Activated CD4-positive, alpha-beta T cell treated with anti-CD3 and anti-CD28 coated beads, Interleukin-10, Interleukin-2, amounts not matched to agents 100 ng/mL and 50 ng/mL, durations not matched to agents 16 hours and 8 hours (primary cell): ENCODE measurements at regions not wholly inside any gene's neighbourhood (a gene's known extent, or its start where the extent isn't known, plus 50 kb on each side); places are given as distances from the start of the nearest gene placed in this dataset.
"Not testable (repeated sequence)": the region's sequence is repeated elsewhere in the genome, so short reads cannot be mapped to it uniquely, and the experiment has no call there.

Source experiments
- DNase-seq: peaks from one replicate; pipeline ENCODE4 v3.0.0-alpha.2; 2020

- DNase-seq = no peak
These were observed 462.1 kb upstream of the CDIN1 start for GRCh38 chr15:36117296-36117787.

GRCh38 chr15:36126194-36126593, 453.2 kb upstream of the CDIN1 start:
- no peak for DNase-seq

- no peak for DNase-seq
These were observed 448.6 kb upstream of the CDIN1 start for GRCh38 chr15:36130641-36131310.

GRCh38 chr15:36133742-36134141, 445.7 kb upstream of the CDIN1 start:
- no peak for DNase-seq

GRCh38 chr15:36136049-36136448, 443.4 kb upstream of the CDIN1 start:
- no peak for DNase-seq

GRCh38 chr15:36152936-36153335, 426.5 kb upstream of the CDIN1 start:
- no peak for DNase-seq

- DNase-seq = no peak
These were observed 422.5 kb upstream of the CDIN1 start for GRCh38 chr15:36156879-36157427.

- DNase-seq = no peak
These were observed 419.1 kb upstream of the CDIN1 start for GRCh38 chr15:36160351-36160750.

GRCh38 chr15:36161108-36161507, 418.3 kb upstream of the CDIN1 start:
- DNase-seq = no peak

- no peak for DNase-seq
These were observed 417.6 kb upstream of the CDIN1 start for GRCh38 chr15:36161771-36162212.

- DNase-seq = not testable (repeated sequence)
These were observed 415.4 kb upstream of the CDIN1 start for GRCh38 chr15:36163983-36164382.

GRCh38 chr15:36172955-36173354, 406.5 kb upstream of the CDIN1 start:
- DNase-seq = no peak

- DNase-seq = no peak
These were observed 404.2 kb upstream of the CDIN1 start for GRCh38 chr15:36175186-36175740.

- no peak for DNase-seq
These were observed 403.6 kb upstream of the CDIN1 start for GRCh38 chr15:36175741-36176291.

GRCh38 chr15:36177590-36178302, 401.7 kb upstream of the CDIN1 start:
- no peak for DNase-seq

GRCh38 chr15:36178303-36178633, 401.2 kb upstream of the CDIN1 start:
- no peak for DNase-seq

GRCh38 chr15:36183201-36183600, 396.2 kb upstream of the CDIN1 start:
- no peak for DNase-seq

GRCh38 chr15:36185438-36185837, 394.0 kb upstream of the CDIN1 start:
- no peak for DNase-seq

GRCh38 chr15:36185845-36186244, 393.6 kb upstream of the CDIN1 start:
- no peak for DNase-seq

GRCh38 chr15:36186376-36186775, 393.1 kb upstream of the CDIN1 start:
- DNase-seq = no peak

GRCh38 chr15:36191459-36191858, 388.0 kb upstream of the CDIN1 start:
- no peak for DNase-seq

GRCh38 chr15:36195361-36196007, 383.9 kb upstream of the CDIN1 start:
- DNase-seq = not testable (repeated sequence)
